Gastrocnemius medialis (tissue), 4 donors: ENCODE measurements at regions not wholly inside any gene's neighbourhood (a gene's known extent, or its start where the extent isn't known, plus 50 kb on each side); places are given as distances from the start of the nearest gene placed in this dataset.
A peak's percentile ranks its signal among the peaks of the same experiment; 100 is the strongest.
"Not testable (repeated sequence)": the region's sequence is repeated elsewhere in the genome, so short reads cannot be mapped to it uniquely, and the experiment has no call there.

Experiments
- ATAC-seq, 2 donors: fragments of 150-250 bp; one replicate each; pipeline ENCODE4 v1.9.1; 2016
- DNase-seq, 2 donors: peaks; one replicate each; pipeline ENCODE4 v3.0.0-alpha.2; 2019
- H3K27ac ChIP-seq, 4 donors: fragments of 200-600 bp; sonication (generic); 1 replicate in 1 of 4; 2 replicates in 3 of 4; pipeline ENCODE4 v1.5.1; 2016 to 2018; ENCODE audit warnings: mild to moderate bottlenecking in 2 of 4, moderate library complexity in 1 of 4
- H3K27me3 ChIP-seq, 3 donors: fragments of 200-600 bp; sonication (generic) in 2 of 3; 1 replicate in 1 of 3; 2 replicates in 2 of 3; pipeline versions ENCODE4 v1.5.1 to v1.6.0; 2016 to 2019; ENCODE audit warnings: mild to moderate bottlenecking in 1 of 3, moderate library complexity in 1 of 3
- H3K36me3 ChIP-seq, 2 donors: fragments of 200-600 bp; sonication (generic) in 1 of 2; one replicate each; pipeline ENCODE4 v1.5.1; 2017 to 2018
- H3K4me1 ChIP-seq, 2 donors: fragments of 200-600 bp; sonication (generic) in 1 of 2; one replicate each; pipeline ENCODE4 v1.5.1; 2016 to 2017; ENCODE audit warnings: mild to moderate bottlenecking in 2 of 2
- H3K4me3 ChIP-seq, 4 donors: fragments of 200-600 bp; sonication (generic) in 3 of 4; 1 replicate in 1 of 4; 2 replicates in 3 of 4; pipeline ENCODE4 v1.5.1; 2016 to 2019; ENCODE audit warnings: mild to moderate bottlenecking in 2 of 4
- H3K9me3 ChIP-seq, 3 donors: fragments of 200-600 bp; sonication (generic) in 2 of 3; 1 replicate in 1 of 3; 2 replicates in 2 of 3; pipeline ENCODE4 v1.5.1; 2016 to 2019
- CTCF ChIP-seq, 5 experiments: fragments of 450-650 bp in 3 of 5; fragments of 200-600 bp in 2 of 5; sonication (generic) in 2 of 5; IDR thresholded peaks in 4 of 5; conservative IDR thresholded peaks in 1 of 5; 1 replicate in 4 of 5; 2 replicates in 1 of 5; pipeline ENCODE4 v1.5.1; 2016 to 2019; ENCODE audit warnings: antibody characterized with exemption in 5 of 5, mild to moderate bottlenecking in 3 of 5, moderate library complexity in 3 of 5
- POLR2A ChIP-seq, 2 donors: fragments of 450-650 bp; IDR thresholded peaks; one replicate each; pipeline ENCODE4 v1.6.1; 2017; ENCODE audit warnings: antibody characterized with exemption in 2 of 2, mild to moderate bottlenecking in 2 of 2, moderate library complexity in 2 of 2
- in situ Hi-C, 4 donors: fragments of 200-750 bp; cut with MboI; loops; one replicate each; pipeline versions ENCODE4 v1.15.0 to v1.8.0; 2017; ENCODE audit warnings: low sequenced_read_pairs in 4 of 4
- intact Hi-C: fragments of 100-400 bp; cut with DNase I; formaldehyde crosslinking; loops from one replicate; pipeline ENCODE4 v1.15.1; 2023; ENCODE audit warnings: low total_unique reads

DNA sequence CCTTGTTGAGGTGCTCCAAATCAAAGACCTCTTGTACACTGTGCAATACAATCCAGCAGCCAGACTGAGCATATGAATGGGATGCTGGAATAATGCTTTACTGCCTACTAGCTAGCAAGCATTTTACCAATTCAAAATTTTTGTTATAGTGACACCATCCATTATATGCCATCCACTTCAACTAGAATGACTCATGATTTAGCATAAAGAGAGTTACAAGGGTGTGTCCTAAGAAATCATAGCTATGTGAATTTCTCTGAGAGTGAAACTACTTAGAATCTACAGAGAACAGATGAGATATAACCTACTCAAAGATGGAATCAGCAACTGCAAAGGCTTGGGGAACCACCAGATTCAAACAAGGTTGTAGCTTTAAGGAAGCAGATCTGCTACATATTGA lies 221.9 kb downstream of the LHFPL1 start:
- in situ Hi-C loops (no loop called here), intact Hi-C loops (no loop called here)

DNA sequence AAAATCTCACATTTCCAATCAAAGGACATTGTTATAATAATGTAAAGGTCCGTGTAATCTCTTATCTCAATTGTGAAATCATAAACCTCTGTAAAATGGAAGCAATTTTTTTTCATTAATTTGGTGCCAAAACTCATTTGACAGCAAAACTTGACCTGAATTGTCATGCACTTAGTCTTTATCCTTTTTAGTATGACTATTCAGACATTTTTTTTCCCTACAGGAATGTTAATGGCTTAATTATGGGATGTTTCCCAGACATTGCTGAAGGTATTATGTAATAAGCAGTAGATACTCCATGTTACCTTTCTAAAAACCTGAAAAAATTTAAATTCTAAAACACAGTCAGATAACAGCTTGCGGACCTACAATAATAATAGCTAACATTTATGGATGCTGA lies 228.9 kb downstream of the LHFPL1 start:
- no peak for DNase-seq
- Histone ChIP-seq H3K4me1 (no peaks in the 10 kb centered on the region), H3K9me3 (no peaks in the 10 kb centered on the region), H3K27me3 (peaks cover 0 to 3% (median 0%) of the 10 kb centered on the region in 3 donors), H3K36me3 (no peaks in the 10 kb centered on the region), H3K4me3 (no peak overlapping the region), H3K27ac (no peak overlapping the region)
- in situ Hi-C loops: no loop called here
- intact Hi-C loops: no loop called here
- TF ChIP-seq POLR2A (IDR thresholded peaks at IDR 0.05) (no peak), CTCF (IDR thresholded peaks at IDR 0.05 in 4 of 5, conservative IDR thresholded peaks at IDR 0.05 in 1 of 5) (no peak)
- ATAC-seq: no peak

More for the DNA sequence above, 221.9 kb downstream of the LHFPL1 start:
- H3K36me3 ChIP-seq: no peaks in the 10 kb centered on the region
- ATAC-seq (no peak), DNase-seq (no peak)
- H3K27ac ChIP-seq: no peak overlapping the region
- TF ChIP-seq CTCF (IDR thresholded peaks at IDR 0.05 in 4 of 5, conservative IDR thresholded peaks at IDR 0.05 in 1 of 5) (no peak), POLR2A (IDR thresholded peaks at IDR 0.05) (no peak)
- H3K4me3 ChIP-seq: no peak overlapping the region
- H3K9me3 ChIP-seq: no peaks in the 10 kb centered on the region
- H3K4me1 ChIP-seq: no peaks in the 10 kb centered on the region
- peaks cover 0 to 3% (median 0%) of the 10 kb centered on the region in 3 donors for H3K27me3 ChIP-seq

DNA sequence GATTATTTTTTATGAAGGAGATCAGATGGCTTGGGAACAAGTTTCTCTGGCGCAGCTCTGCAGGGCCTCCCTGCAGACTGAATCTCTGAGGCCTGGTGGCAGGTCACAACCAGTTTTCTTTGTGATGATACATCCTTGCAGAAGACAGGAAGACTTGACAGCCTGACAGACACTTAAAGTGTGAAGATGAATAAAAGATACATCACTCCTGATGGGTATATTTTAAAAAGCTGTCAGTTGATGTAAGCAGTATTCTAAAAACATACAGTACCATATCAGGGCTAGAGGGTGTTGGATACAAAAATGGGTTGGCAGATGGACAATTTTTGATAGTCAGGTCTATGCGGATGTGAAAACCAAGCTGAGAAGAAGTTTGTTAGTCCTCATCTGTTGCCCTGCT lies 239.5 kb downstream of the LHFPL1 start:
- no peak overlapping the region for H3K27ac ChIP-seq
- TF ChIP-seq POLR2A (IDR thresholded peaks at IDR 0.05) (no peak), CTCF (IDR thresholded peaks at IDR 0.05 in 4 of 5, conservative IDR thresholded peaks at IDR 0.05 in 1 of 5) (no peak)
- in situ Hi-C loops: no loop called here
- intact Hi-C loops: no loop called here
- H3K27me3 ChIP-seq: no peaks in the 10 kb centered on the region
- H3K4me3 ChIP-seq: no peak overlapping the region
- H3K4me1 ChIP-seq: no peaks in the 10 kb centered on the region
- H3K36me3 ChIP-seq: no peaks in the 10 kb centered on the region
- DNase-seq (no peak), ATAC-seq (no peak)
- H3K9me3 ChIP-seq: no peaks in the 10 kb centered on the region

GRCh38 chrX:112424166-112424565 lies 255.6 kb downstream of the LHFPL1 start:
- intact Hi-C loops (no loop called here), in situ Hi-C loops (no loop called here)
- Histone ChIP-seq H3K27ac (no peak overlapping the region), H3K4me1 (no peaks in the 10 kb centered on the region), H3K27me3 (no peaks in the 10 kb centered on the region), H3K9me3 (no peaks in the 10 kb centered on the region), H3K4me3 (no peak overlapping the region), H3K36me3 (no peaks in the 10 kb centered on the region)
- TF ChIP-seq POLR2A (IDR thresholded peaks at IDR 0.05) (no peak), CTCF (IDR thresholded peaks at IDR 0.05 in 4 of 5, conservative IDR thresholded peaks at IDR 0.05 in 1 of 5) (no peak)
- ATAC-seq: no peak
- no peak for DNase-seq

- Histone ChIP-seq H3K27ac (no peak overlapping the region), H3K9me3 (no peaks in the 10 kb centered on the region), H3K27me3 (no peaks in the 10 kb centered on the region), H3K4me1 (no peaks in the 10 kb centered on the region), H3K36me3 (no peaks in the 10 kb centered on the region), H3K4me3 (no peak overlapping the region)
- intact Hi-C loops: no loop called here
- no peak for DNase-seq
- in situ Hi-C loops: no loop called here
- no peak for ATAC-seq
- TF ChIP-seq CTCF (IDR thresholded peaks at IDR 0.05 in 4 of 5, conservative IDR thresholded peaks at IDR 0.05 in 1 of 5) (no peak), POLR2A (IDR thresholded peaks at IDR 0.05) (no peak)
Observed at GRCh38 chrX:112391313-112391712, 288.4 kb downstream of the LHFPL1 start.

- H3K9me3 ChIP-seq, DNase-seq, H3K27me3 ChIP-seq, H3K36me3 ChIP-seq, intact Hi-C loops, H3K27ac ChIP-seq, H3K4me3 ChIP-seq, in situ Hi-C loops, H3K4me1 ChIP-seq: not testable (repeated sequence)
- peak in 1 of 2 donors; percentile 33 for ATAC-seq
Observed at GRCh38 chrX:112381649-112382298, 298.0 kb downstream of the LHFPL1 start.
